ENCODE measurements at regions not wholly inside any gene's neighbourhood (a gene's known extent, or its start where the extent isn't known, plus 50 kb on each side); places are given as distances from the start of the nearest gene placed in this dataset.

DNA sequence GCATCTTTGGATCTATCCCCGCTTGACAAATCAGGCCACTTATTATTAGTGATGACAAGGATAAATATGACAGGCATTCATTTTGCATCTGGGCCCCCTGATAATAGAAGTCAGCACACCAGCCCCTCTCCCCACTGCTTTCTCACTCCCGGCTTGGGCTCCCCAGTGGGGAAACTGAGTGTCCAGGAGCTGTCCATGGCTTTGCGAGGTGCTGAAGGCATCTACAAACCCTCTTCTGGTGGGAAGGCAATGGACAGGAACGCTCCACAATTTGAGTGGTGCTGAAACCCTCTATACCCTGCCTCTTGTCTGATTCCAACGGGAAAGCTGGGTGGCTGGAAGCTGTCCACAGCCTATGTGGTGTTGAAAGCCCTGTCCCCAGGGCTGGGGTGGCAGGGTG is 61.7 kb upstream of the PCBD1 start:
- TF ChIP-seq, protein P1, sequence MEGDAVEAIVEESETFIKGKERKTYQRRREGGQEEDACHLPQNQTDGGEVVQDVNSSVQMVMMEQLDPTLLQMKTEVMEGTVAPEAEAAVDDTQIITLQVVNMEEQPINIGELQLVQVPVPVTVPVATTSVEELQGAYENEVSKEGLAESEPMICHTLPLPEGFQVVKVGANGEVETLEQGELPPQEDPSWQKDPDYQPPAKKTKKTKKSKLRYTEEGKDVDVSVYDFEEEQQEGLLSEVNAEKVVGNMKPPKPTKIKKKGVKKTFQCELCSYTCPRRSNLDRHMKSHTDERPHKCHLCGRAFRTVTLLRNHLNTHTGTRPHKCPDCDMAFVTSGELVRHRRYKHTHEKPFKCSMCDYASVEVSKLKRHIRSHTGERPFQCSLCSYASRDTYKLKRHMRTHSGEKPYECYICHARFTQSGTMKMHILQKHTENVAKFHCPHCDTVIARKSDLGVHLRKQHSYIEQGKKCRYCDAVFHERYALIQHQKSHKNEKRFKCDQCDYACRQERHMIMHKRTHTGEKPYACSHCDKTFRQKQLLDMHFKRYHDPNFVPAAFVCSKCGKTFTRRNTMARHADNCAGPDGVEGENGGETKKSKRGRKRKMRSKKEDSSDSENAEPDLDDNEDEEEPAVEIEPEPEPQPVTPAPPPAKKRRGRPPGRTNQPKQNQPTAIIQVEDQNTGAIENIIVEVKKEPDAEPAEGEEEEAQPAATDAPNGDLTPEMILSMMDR (conservative IDR thresholded peaks at IDR 0.05; ENCODE audit: low read depth, low read length) = no peak
- no peak overlapping the region for H3K4me3 ChIP-seq (ENCODE audit: low read depth, low read length)
- no peak for DNase-seq (ENCODE audit: low read depth)

DNA sequence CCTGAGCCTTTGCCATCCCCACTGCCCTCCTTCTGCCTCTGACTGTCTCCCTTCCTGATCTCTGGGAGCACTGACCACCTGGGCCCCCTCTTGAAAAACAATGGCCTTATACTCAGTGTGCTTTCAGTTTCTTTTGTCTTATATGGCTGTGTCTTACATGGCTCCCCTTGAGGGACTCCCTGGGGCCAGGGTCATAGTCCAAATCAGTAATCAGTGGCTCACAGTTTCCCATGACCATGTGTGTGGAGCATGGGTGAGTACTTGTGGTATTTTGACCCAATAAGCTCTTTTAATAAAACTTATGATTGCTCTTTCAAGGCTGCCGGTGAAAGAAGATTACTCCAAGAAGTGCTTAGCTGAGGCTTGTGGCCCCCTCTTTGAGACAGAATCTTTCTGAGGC is 62.4 kb upstream of the PCBD1 start:
- TF ChIP-seq, protein P1 (conservative IDR thresholded peaks at IDR 0.05; ENCODE audit: low read depth, low read length) = no peak
- no peak for DNase-seq (ENCODE audit: low read depth)

DNA sequence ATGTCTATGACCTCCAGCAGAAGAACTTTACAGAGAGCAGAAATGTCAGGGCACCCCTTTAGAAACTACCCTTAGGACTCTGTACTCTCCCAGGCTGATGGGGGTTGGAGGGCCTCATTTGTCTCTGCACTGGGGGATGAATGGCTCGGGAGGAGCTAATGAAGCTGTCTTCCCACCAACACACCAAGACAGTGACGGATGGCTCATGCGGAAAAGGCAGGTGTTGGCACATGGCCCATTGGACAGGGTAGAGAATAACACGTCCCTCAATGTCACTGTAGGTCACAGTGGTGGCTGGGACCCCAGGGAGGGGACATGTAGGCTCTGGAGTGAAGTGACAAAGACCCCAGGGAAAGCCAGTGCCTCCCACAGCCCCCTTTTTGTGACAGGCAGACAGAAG is 64.0 kb upstream of the PCBD1 start:
- no peak for DNase-seq (ENCODE audit: low read depth)
- H3K4me3 ChIP-seq (ENCODE audit: low read depth, low read length) = no peak overlapping the region
- TF ChIP-seq, protein P1 (conservative IDR thresholded peaks at IDR 0.05; ENCODE audit: low read depth, low read length) = no peak

More for the DNA sequence above, 62.4 kb upstream of the PCBD1 start:
- no peak overlapping the region for H3K4me3 ChIP-seq (ENCODE audit: low read depth, low read length)

DNA sequence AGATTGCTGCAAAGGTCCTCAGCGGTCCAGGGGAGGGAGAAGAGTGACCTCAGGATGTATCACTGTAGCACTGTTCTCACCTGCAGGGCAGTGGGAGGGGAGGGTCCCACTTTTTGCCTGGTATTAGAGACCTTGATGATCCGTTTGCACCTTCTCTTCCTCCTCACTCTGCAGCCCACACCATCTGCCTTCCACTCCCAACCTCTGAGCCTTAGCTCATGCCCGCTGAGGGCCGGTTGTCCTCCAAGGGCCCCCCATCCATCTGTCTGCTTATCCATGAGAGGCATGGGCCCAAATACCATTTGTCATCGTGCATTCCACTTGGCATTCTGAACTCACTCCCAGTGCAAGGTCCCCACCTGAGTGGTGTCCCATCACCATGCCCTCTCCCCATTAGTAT is 64.6 kb upstream of the PCBD1 start:
- TF ChIP-seq, protein P1 (conservative IDR thresholded peaks at IDR 0.05; ENCODE audit: low read depth, low read length) = no peak
- DNase-seq (ENCODE audit: low read depth) = no peak
- no peak overlapping the region for H3K4me3 ChIP-seq (ENCODE audit: low read depth, low read length)

DNA sequence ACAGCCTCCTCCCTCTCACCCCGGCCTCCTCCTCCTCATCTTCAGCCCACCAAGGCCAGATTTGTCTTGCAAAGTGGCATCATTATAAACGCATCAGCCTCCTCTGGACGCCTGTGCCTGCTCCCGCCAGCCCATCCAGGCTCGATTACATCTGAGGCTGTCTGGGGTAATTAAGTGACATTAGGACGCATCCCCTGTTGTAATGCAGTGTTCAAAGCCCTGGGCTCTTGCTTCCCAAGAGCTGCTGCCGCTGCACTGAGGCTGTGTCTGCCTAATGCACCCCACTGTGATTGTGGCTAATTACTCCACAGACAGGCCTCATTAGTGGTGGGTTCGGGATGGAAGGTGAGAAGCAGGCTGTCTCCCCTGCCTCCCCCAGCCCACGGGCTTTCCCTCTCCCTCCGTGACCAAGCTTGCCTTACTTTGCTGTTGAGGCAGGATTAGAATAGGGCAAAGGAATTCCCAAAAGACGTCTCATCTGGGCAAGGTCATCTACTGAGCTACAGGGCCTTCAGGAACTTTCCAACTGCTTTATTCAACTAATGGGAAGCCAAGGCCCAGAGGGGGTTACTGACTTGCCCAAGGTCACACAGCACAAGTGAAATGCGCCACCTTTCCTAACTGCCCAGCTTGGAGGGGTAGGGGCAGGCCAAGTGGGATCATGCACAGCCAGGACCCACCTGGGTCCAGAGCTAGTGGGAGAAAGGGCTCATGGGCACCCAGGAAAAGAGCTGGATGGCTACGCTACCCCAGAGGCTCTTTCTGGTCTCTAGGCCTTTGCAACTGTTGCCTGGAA is 66.2 kb upstream of the PCBD1 start:
- TF ChIP-seq, protein P1 (conservative IDR thresholded peaks at IDR 0.05; ENCODE audit: low read depth, low read length) = no peak

DNA sequence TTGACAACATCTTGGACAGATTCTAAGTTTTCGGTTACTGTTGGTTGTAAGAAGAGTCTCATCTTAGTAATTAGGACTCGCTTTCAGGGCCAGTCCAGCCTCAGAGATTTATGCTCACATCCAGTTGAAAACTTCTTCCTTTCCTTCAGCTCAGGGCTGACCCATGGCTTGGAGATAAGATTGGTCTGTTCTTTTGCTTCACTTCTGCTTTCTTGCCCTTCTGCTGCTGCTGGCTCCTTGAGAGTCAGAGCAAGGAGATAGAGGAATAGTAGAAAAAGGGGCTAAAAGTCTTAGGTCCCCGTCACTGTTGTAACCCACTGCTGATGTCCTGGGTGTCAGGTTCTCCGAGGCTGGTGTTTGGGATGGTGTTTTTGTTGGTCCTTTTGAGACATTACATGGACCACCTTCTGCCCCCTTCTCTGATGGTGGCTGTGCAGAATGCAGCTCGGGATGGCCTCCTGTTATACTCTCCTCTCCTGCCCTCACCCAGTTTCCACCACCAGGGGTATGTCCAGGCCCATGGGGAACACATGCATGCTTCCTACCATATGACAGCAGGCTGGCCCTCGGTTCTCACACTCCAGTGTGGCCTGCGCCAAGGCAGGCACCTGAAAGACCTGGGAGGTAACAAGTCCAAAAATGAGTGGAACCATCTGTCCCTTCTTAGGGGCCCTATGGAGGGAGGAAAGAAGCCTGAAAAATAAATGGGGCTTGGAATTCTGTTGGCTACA is 67.8 kb upstream of the PCBD1 start:
- H3K4me3 ChIP-seq (ENCODE audit: low read depth, low read length) = no peak overlapping the region
- TF ChIP-seq, protein P1 (conservative IDR thresholded peaks at IDR 0.05; ENCODE audit: low read depth, low read length) = peak; percentile 9
- no peak for DNase-seq (ENCODE audit: low read depth)

More for the DNA sequence above, 66.2 kb upstream of the PCBD1 start:
- no peak for DNase-seq (ENCODE audit: low read depth)
- H3K4me3 ChIP-seq (ENCODE audit: low read depth, low read length) = no peak overlapping the region
